Heart right ventricle (tissue), 16 donors: ENCODE measurements at regions not wholly inside any gene's neighbourhood (a gene's known extent, or its start where the extent isn't known, plus 50 kb on each side); places are given as distances from the start of the nearest gene placed in this dataset.

Experiments used
- ATAC-seq, 8 donors: fragments of 200-7000 bp; cut with Tn5 transposase; one replicate each; pipeline ENCODE4 v1.9.1; 2020; ENCODE audit warnings: mild to moderate bottlenecking in 8 of 8, moderate library complexity in 8 of 8, moderate number of reproducible peaks in 1 of 8
- DNase-seq, 2 donors: peaks; one replicate each; pipeline ENCODE4 v3.0.0-alpha.2; 2020
- H3K27ac ChIP-seq, 10 donors: fragments of 200-600 bp; sonication (generic) in 2 of 10; one replicate each; pipeline versions ENCODE4 v1.5.0 to v1.8.0; 2020 to 2022; ENCODE audit warnings: mild to moderate bottlenecking in 3 of 10
- H3K27me3 ChIP-seq, 7 donors: fragments of 200-600 bp; one replicate each; pipeline ENCODE4 v1.8.0; 2021 to 2022; ENCODE audit warnings: mild to moderate bottlenecking in 2 of 7
- H3K36me3 ChIP-seq, 9 donors: fragments of 200-600 bp; sonication (generic) in 1 of 9; one replicate each; pipeline versions ENCODE4 v1.5.0 to v1.8.0; 2020 to 2022; ENCODE audit warnings: mild to moderate bottlenecking in 2 of 9
- H3K4me1 ChIP-seq, 9 donors: fragments of 200-600 bp; sonication (generic) in 1 of 9; one replicate each; pipeline versions ENCODE4 v1.5.0 to v1.8.0; 2020 to 2022; ENCODE audit warnings: mild to moderate bottlenecking in 4 of 9
- H3K4me3 ChIP-seq, 10 donors: fragments of 200-600 bp; sonication (generic) in 2 of 10; one replicate each; pipeline versions ENCODE4 v1.5.0 to v1.8.0; 2020 to 2022; ENCODE audit warnings: mild to moderate bottlenecking in 7 of 10, moderate library complexity in 2 of 10
- H3K9me3 ChIP-seq, 11 donors: fragments of 200-600 bp in 10 of 11; sonication (generic) in 2 of 11; one replicate each; pipeline versions ENCODE4 v1.5.0 to v1.8.0; 2013 to 2022; ENCODE audit warnings: mild to moderate bottlenecking in 2 of 11, control low read depth in 1 of 11, moderate library complexity in 1 of 11
- CTCF ChIP-seq, 9 donors: fragments of 200-600 bp; sonication (generic) in 2 of 9; IDR thresholded peaks; one replicate each; pipeline versions ENCODE4 v1.5.0 to v1.8.0; 2021 to 2022; ENCODE audit warnings: antibody characterized with exemption in 9 of 9, mild to moderate bottlenecking in 5 of 9, moderate library complexity in 1 of 9
- WGBS, 2 donors: extraction: QIAGEN DNeasy Blood & Tissue Kit; methylation state at CpG; one replicate each; pipeline ENCODE4 v1.1.7; 2013; ENCODE audit warnings: inconsistent platforms in 1 of 2; 5-methylcytosine and 5-hydroxymethylcytosine counted together
- intact Hi-C, 10 donors: fragments of 100-400 bp; cut with DNase I; formaldehyde crosslinking; loops; one replicate each; pipeline versions ENCODE4 v1.11.1 to v1.14.2; 2022
- donor health status: Arrhythmogenic right ventricular cardiomyopathy.
- donor health status: ischemic (EF 13 %, LVEDD 7.1; RV severe dilation, severe dysfunction).
- donor health status: healthy with polysubstance abuse.
- donor health status: DM: no; HTN: yes; CAD: no.
- donor health status: DM: no; HTN: no; CAD: no.
- donor health status: ischemic (EF 25% LVEDD 6.9; RV normal size, moderate dysfunction).
- donor health status: ischemic (EF 25% LVEDD 5.7; RV mildly dilated, moderate dysfunction).
- donor health status: healthy.
- donor health status: DM: yes; HTN: yes; CAD: no.
- donor health status: Ischemic cardiomyopathy.
- donor health status: ischemic (EF 35%, LVEDD 5.7; RV mildly dilated, moderate dysfunction).
- donor health status: nonischemic (EF 11% LVEDD 7.7; RV severe dilation, severe dysfunction).
- donor health status: DM: yes; HTN: yes; CAD: no.
- donor health status: PGD.
- donor health status: ischemic (EF 29% LVEDD 5.4; RV normal size, mild dysfunction).
- donor health status: nonischemic (EF 23%, LVEDD 6.1; RV moderate dilation, normal function).

- Histone ChIP-seq H3K4me1 (no peaks in the 10 kb centered on the region), H3K27ac (no peak overlapping the region), H3K36me3 (no peaks in the 10 kb centered on the region), H3K9me3 (peaks cover 0 to 24% (median 0%) of the 10 kb centered on the region in 11 donors), H3K4me3 (no peak overlapping the region), H3K27me3 (no peaks in the 10 kb centered on the region)
- DNase-seq (no peak), ATAC-seq (no peak)
- WGBS, 2 donors, result 57 to 66% methylated on average over 7 of the region's 7 CpGs
- no peak for TF ChIP-seq CTCF (IDR thresholded peaks at IDR 0.05)
- intact Hi-C loops, result loop anchor here in 1 of 10 donors (10.0 kb wide), 1 partner anchor 965 kb away; no protein-coding TSS in a partner anchor
Measured at GRCh38 chr4:59240011-59240410, 1960.1 kb upstream of the ADGRL3 start.

- no peak overlapping the region for H3K4me3 ChIP-seq
- no peak for TF ChIP-seq CTCF (IDR thresholded peaks at IDR 0.05)
- H3K4me1 ChIP-seq, result no peaks in the 10 kb centered on the region
- DNase-seq (no peak), ATAC-seq (no peak)
- no peak overlapping the region for H3K27ac ChIP-seq
- intact Hi-C loops, result loop anchor here in 1 of 10 donors (10.0 kb wide), 1 partner anchor 962 kb away; no protein-coding TSS in a partner anchor
- H3K36me3 ChIP-seq, result no peaks in the 10 kb centered on the region
- no peaks in the 10 kb centered on the region for H3K27me3 ChIP-seq
- peaks cover 0 to 18% (median 0%) of the 10 kb centered on the region in 11 donors for H3K9me3 ChIP-seq
Measured at GRCh38 chr4:59243038-59243437, 1957.1 kb upstream of the ADGRL3 start.

GRCh38 chr4:59247032-59247431, 1953.1 kb upstream of the ADGRL3 start:
- H3K36me3 ChIP-seq, result no peaks in the 10 kb centered on the region
- H3K27ac ChIP-seq, result no peak overlapping the region
- DNase-seq, result no peak
- intact Hi-C loops, result loop anchor here in 2 of 10 donors (5.0 to 10.0 kb wide), 2 partner anchors 955 to 958 kb away; no protein-coding TSS in a partner anchor
- TF ChIP-seq CTCF (IDR thresholded peaks at IDR 0.05), result peak in 5 of 9 donors; percentile 10 to 43 (median 34)
- WGBS, 2 donors, result 5 to 7% methylated on average over 1 of the region's 1 CpG
- H3K4me1 ChIP-seq, result no peaks in the 10 kb centered on the region
- H3K9me3 ChIP-seq, result peaks cover 0 to 15% (median 0%) of the 10 kb centered on the region in 11 donors
- ATAC-seq, result no peak
- no peak overlapping the region for H3K4me3 ChIP-seq
- H3K27me3 ChIP-seq, result no peaks in the 10 kb centered on the region

- intact Hi-C loops, result loop anchor here in 2 of 10 donors (5.0 to 10.0 kb wide), 2 partner anchors 954 to 956 kb away; no protein-coding TSS in a partner anchor
Measured at GRCh38 chr4:59248313-59248712, 1951.8 kb upstream of the ADGRL3 start.

More at GRCh38 chr4:59248313-59248712, 1951.8 kb upstream of the ADGRL3 start:
- 64 to 73% methylated on average over 1 of the region's 1 CpG for WGBS, 2 donors
- H3K9me3 ChIP-seq, result peaks cover 0 to 4% (median 0%) of the 10 kb centered on the region in 11 donors
- H3K27me3 ChIP-seq, result no peaks in the 10 kb centered on the region
- no peak overlapping the region for H3K27ac ChIP-seq
- no peak for TF ChIP-seq CTCF (IDR thresholded peaks at IDR 0.05)
- no peaks in the 10 kb centered on the region for H3K36me3 ChIP-seq
- DNase-seq (no peak), ATAC-seq (no peak)
- no peaks in the 10 kb centered on the region for H3K4me1 ChIP-seq
- no peak overlapping the region for H3K4me3 ChIP-seq
